ENCODE measurements at regions not wholly inside any gene's neighbourhood (a gene's known extent, or its start where the extent isn't known, plus 50 kb on each side); places are given as distances from the start of the nearest gene placed in this dataset.
"Not testable (repeated sequence)": the region's sequence is repeated elsewhere in the genome, so short reads cannot be mapped to it uniquely, and the experiment has no call there.

GRCh38 chr1:224041032-224041431 lies 72.9 kb upstream of the FBXO28 start:
- TF ChIP-seq CTCF (IDR thresholded peaks at IDR 0.05 in 4 of 5, conservative IDR thresholded peaks at IDR 0.05 in 1 of 5): no peak
- TF ChIP-seq POLR2A (IDR thresholded peaks at IDR 0.05): no peak
- no peak for ATAC-seq

GRCh38 chr1:224040423-224040822 lies 73.5 kb upstream of the FBXO28 start:
- DNase-seq; in situ Hi-C loops (cut with MboI; ENCODE audit: low sequenced_read_pairs in 4 of 4); H3K4me1 ChIP-seq; H3K27me3 ChIP-seq; ATAC-seq; H3K9me3 ChIP-seq; H3K27ac ChIP-seq; H3K4me3 ChIP-seq; intact Hi-C loops (cut with DNase I; ENCODE audit: low total_unique reads); H3K36me3 ChIP-seq: not testable (repeated sequence)

More at GRCh38 chr1:224041032-224041431, 72.9 kb upstream of the FBXO28 start:
- Histone ChIP-seq H3K4me1 (no peaks in the 10 kb centered on the region), H3K9me3 (no peaks in the 10 kb centered on the region), H3K36me3 (no peaks in the 10 kb centered on the region), H3K27ac (no peak overlapping the region), H3K4me3 (no peak overlapping the region), H3K27me3 (no peaks in the 10 kb centered on the region)
- no peak for DNase-seq
- in situ Hi-C loops (cut with MboI; ENCODE audit: low sequenced_read_pairs in 4 of 4) (no loop called here), intact Hi-C loops (cut with DNase I; ENCODE audit: low total_unique reads) (no loop called here)

- H3K27me3 ChIP-seq; H3K27ac ChIP-seq; H3K9me3 ChIP-seq; ATAC-seq; intact Hi-C loops (cut with DNase I; ENCODE audit: low total_unique reads); in situ Hi-C loops (cut with MboI; ENCODE audit: low sequenced_read_pairs in 4 of 4); H3K4me3 ChIP-seq; H3K36me3 ChIP-seq; H3K4me1 ChIP-seq; DNase-seq: not testable (repeated sequence)
These were observed 73.9 kb upstream of the FBXO28 start for GRCh38 chr1:224040006-224040405.

GRCh38 chr1:224038832-224039231 lies 75.1 kb upstream of the FBXO28 start:
- in situ Hi-C loops (cut with MboI; ENCODE audit: low sequenced_read_pairs in 4 of 4); H3K27me3 ChIP-seq; H3K9me3 ChIP-seq; intact Hi-C loops (cut with DNase I; ENCODE audit: low total_unique reads); DNase-seq; H3K4me1 ChIP-seq; H3K4me3 ChIP-seq; H3K36me3 ChIP-seq; H3K27ac ChIP-seq; ATAC-seq: not testable (repeated sequence)

- H3K4me3 ChIP-seq; H3K27ac ChIP-seq; H3K27me3 ChIP-seq; in situ Hi-C loops (cut with MboI; ENCODE audit: low sequenced_read_pairs in 4 of 4); H3K36me3 ChIP-seq; DNase-seq; H3K4me1 ChIP-seq; H3K9me3 ChIP-seq; ATAC-seq; intact Hi-C loops (cut with DNase I; ENCODE audit: low total_unique reads): not testable (repeated sequence)
These were observed 76.5 kb upstream of the FBXO28 start for GRCh38 chr1:224037362-224037761.

GRCh38 chr1:224032608-224033276 lies 81.2 kb upstream of the FBXO28 start:
- intact Hi-C loops (cut with DNase I; ENCODE audit: low total_unique reads); DNase-seq; H3K9me3 ChIP-seq; in situ Hi-C loops (cut with MboI; ENCODE audit: low sequenced_read_pairs in 4 of 4); H3K27me3 ChIP-seq; ATAC-seq; H3K27ac ChIP-seq; H3K4me1 ChIP-seq; H3K36me3 ChIP-seq; H3K4me3 ChIP-seq: not testable (repeated sequence)

GRCh38 chr1:224031986-224032385 lies 81.9 kb upstream of the FBXO28 start:
- H3K36me3 ChIP-seq: not testable (repeated sequence)

GRCh38 chr1:224030257-224030656 lies 83.7 kb upstream of the FBXO28 start:
- H3K4me1 ChIP-seq; H3K9me3 ChIP-seq; DNase-seq; intact Hi-C loops (cut with DNase I; ENCODE audit: low total_unique reads); ATAC-seq; H3K36me3 ChIP-seq; H3K27me3 ChIP-seq; H3K27ac ChIP-seq; H3K4me3 ChIP-seq; in situ Hi-C loops (cut with MboI; ENCODE audit: low sequenced_read_pairs in 4 of 4): not testable (repeated sequence)

More at GRCh38 chr1:224031986-224032385, 81.9 kb upstream of the FBXO28 start:
- H3K4me1 ChIP-seq; H3K27ac ChIP-seq; H3K9me3 ChIP-seq; DNase-seq; H3K27me3 ChIP-seq; intact Hi-C loops (cut with DNase I; ENCODE audit: low total_unique reads); ATAC-seq; in situ Hi-C loops (cut with MboI; ENCODE audit: low sequenced_read_pairs in 4 of 4); H3K4me3 ChIP-seq: not testable (repeated sequence)

GRCh38 chr1:224029286-224030025 lies 84.5 kb upstream of the FBXO28 start:
- H3K4me3 ChIP-seq; in situ Hi-C loops (cut with MboI; ENCODE audit: low sequenced_read_pairs in 4 of 4); ATAC-seq: not testable (repeated sequence)

GRCh38 chr1:224028802-224029201 lies 85.1 kb upstream of the FBXO28 start:
- H3K36me3 ChIP-seq; H3K9me3 ChIP-seq; intact Hi-C loops (cut with DNase I; ENCODE audit: low total_unique reads); ATAC-seq; H3K27me3 ChIP-seq; H3K4me1 ChIP-seq; H3K4me3 ChIP-seq; H3K27ac ChIP-seq; in situ Hi-C loops (cut with MboI; ENCODE audit: low sequenced_read_pairs in 4 of 4); DNase-seq: not testable (repeated sequence)

More at GRCh38 chr1:224029286-224030025, 84.5 kb upstream of the FBXO28 start:
- intact Hi-C loops (cut with DNase I; ENCODE audit: low total_unique reads); H3K36me3 ChIP-seq; H3K27ac ChIP-seq; H3K9me3 ChIP-seq; H3K4me1 ChIP-seq; DNase-seq; H3K27me3 ChIP-seq: not testable (repeated sequence)

GRCh38 chr1:224023122-224023521 lies 90.8 kb upstream of the FBXO28 start:
- H3K27ac ChIP-seq; H3K4me1 ChIP-seq; H3K9me3 ChIP-seq; intact Hi-C loops (cut with DNase I; ENCODE audit: low total_unique reads); ATAC-seq; in situ Hi-C loops (cut with MboI; ENCODE audit: low sequenced_read_pairs in 4 of 4); DNase-seq; H3K27me3 ChIP-seq; H3K36me3 ChIP-seq; H3K4me3 ChIP-seq: not testable (repeated sequence)

Data from gastrocnemius medialis (tissue), 4 donors.